Glutamatergic neuron (in vitro differentiated cells): ENCODE measurements at regions not wholly inside any gene's neighbourhood (a gene's known extent, or its start where the extent isn't known, plus 50 kb on each side); places are given as distances from the start of the nearest gene placed in this dataset.

Source experiments
- DNase-seq: peaks from one replicate; pipeline ENCODE4 v3.0.0; 2022
- H3K27ac Mint-ChIP-seq: one replicate; pipeline ENCODE4 v1.8.0; 2020; ENCODE audit warnings: mild to moderate bottlenecking, mixed read lengths, inconsistent platforms; ENCODE audit not compliant: unreplicated experiment
- H3K27me3 Mint-ChIP-seq: one replicate; pipeline ENCODE4 v1.8.0; 2020; ENCODE audit warnings: mild to moderate bottlenecking, moderate library complexity, mixed read lengths, inconsistent platforms; ENCODE audit not compliant: unreplicated experiment
- H3K36me3 Mint-ChIP-seq: one replicate; pipeline ENCODE4 v1.8.0; 2020; ENCODE audit warnings: mild to moderate bottlenecking, mixed read lengths, inconsistent platforms; ENCODE audit not compliant: unreplicated experiment
- H3K4me1 Mint-ChIP-seq: one replicate; pipeline ENCODE4 v1.8.0; 2020; ENCODE audit warnings: mild to moderate bottlenecking, low read depth, mixed read lengths, inconsistent platforms; ENCODE audit not compliant: unreplicated experiment
- H3K4me3 Mint-ChIP-seq: one replicate; pipeline ENCODE4 v1.8.0; 2020; ENCODE audit warnings: mild to moderate bottlenecking, mixed read lengths, inconsistent platforms; ENCODE audit not compliant: unreplicated experiment
- H3K9me3 Mint-ChIP-seq: one replicate; pipeline ENCODE4 v1.8.0; 2020; ENCODE audit warnings: mild to moderate bottlenecking, moderate library complexity, mixed read lengths, inconsistent platforms; ENCODE audit not compliant: unreplicated experiment
- CTCF ChIP-seq: fragments of 200-600 bp; sonication (generic); IDR thresholded peaks from one replicate; pipeline ENCODE4 v1.5.0; 2021; ENCODE audit not compliant: partially characterized antibody, unreplicated experiment

DNA sequence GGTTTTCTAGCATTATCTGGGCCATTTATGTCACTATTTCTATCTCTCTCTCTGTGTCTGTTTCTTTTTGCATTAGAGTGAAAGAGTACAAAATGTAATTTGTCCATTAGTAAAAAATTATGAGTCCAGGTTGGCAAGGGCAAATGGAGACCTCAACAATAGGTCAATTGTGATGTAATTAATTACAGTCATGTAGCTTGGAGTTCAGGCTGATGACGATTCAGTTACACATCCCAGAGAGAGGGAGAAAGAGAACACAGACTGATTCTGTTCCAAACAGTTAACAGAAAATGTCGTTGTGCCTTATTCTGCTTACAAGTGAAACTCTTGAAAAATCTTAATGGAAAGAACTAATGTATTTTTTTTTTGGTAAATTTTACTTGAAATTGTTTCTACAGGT is 83.3 kb downstream of the ATXN7L3B start:
- Mint-ChIP-seq H3K4me1 (no peaks in the 10 kb centered on the region), H3K9me3 (no peaks in the 10 kb centered on the region), H3K27ac (no peak overlapping the region), H3K27me3 (no peaks in the 10 kb centered on the region), H3K36me3 (no peaks in the 10 kb centered on the region), H3K4me3 (no peak overlapping the region)
- TF ChIP-seq CTCF: no peak
- no peak for DNase-seq

DNA sequence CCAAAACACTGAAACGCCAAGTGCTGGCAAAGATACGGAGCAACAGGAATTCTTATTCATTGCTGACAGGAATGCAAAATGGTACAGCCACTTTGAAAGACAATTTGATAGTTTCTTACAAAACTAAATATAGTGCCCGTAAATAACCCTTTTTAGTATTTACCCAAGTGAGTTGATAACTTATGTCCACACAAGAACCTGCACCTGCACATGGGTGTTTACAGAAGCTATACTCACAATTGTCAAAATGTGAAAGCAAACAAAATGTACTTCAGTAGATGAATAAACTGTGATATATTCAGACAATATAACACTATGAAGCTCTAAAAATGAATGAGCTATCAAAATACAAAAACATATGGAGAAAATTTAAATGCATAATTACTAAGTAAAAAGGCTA is 86.6 kb downstream of the ATXN7L3B start:
- Mint-ChIP-seq H3K27me3 (no peaks in the 10 kb centered on the region), H3K4me3 (no peak overlapping the region), H3K36me3 (no peaks in the 10 kb centered on the region), H3K27ac (no peak overlapping the region), H3K9me3 (no peaks in the 10 kb centered on the region), H3K4me1 (no peaks in the 10 kb centered on the region)
- TF ChIP-seq CTCF: no peak
- no peak for DNase-seq

DNA sequence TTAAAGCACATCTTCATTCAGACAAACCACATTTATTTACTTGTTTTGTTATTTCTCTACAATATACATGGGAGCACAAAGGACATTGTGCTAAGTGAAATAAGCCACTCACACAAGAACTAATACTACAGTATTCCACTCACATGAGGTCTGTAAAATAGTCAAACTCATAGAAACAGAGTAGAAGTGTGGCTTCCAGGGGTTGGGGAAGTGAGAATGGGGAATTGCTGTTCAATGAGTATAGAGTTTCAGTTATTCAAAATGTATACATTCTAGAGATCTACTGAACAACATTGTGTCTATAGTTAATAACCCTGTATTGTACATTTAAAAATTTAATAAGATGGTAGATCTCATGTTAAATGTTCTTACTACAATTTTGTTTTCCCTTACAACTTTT is 88.8 kb downstream of the ATXN7L3B start:
- TF ChIP-seq CTCF: no peak
- no peak for DNase-seq
- no peaks in the 10 kb centered on the region for H3K4me1 Mint-ChIP-seq
- no peaks in the 10 kb centered on the region for H3K36me3 Mint-ChIP-seq
- H3K4me3 Mint-ChIP-seq: no peak overlapping the region
- peaks cover 1% of the 10 kb centered on the region for H3K9me3 Mint-ChIP-seq
- H3K27me3 Mint-ChIP-seq: no peaks in the 10 kb centered on the region
- no peak overlapping the region for H3K27ac Mint-ChIP-seq

DNA sequence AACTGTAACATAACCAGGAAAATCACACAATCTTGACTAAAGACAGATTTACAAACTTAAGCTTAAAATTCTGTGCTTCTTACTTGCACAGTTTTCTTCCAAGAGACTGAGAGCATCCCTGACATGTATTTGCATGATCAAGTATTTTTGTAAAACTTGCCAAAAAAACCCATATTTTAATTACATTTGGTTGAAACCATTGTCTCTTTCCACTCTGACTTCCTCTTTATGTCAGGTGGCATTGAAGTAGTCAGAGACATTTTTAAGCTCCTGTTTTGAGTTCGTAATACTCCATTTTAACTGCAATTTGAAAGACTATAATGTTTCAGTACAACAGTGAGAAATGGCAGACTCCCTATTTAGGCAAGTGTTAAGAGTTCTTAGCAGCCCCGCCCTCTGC is 103.6 kb downstream of the ATXN7L3B start:
- Mint-ChIP-seq H3K27me3 (no peaks in the 10 kb centered on the region), H3K36me3 (no peaks in the 10 kb centered on the region), H3K9me3 (no peaks in the 10 kb centered on the region), H3K4me1 (no peaks in the 10 kb centered on the region), H3K4me3 (no peak overlapping the region), H3K27ac (no peak overlapping the region)
- no peak for DNase-seq
- no peak for TF ChIP-seq CTCF

DNA sequence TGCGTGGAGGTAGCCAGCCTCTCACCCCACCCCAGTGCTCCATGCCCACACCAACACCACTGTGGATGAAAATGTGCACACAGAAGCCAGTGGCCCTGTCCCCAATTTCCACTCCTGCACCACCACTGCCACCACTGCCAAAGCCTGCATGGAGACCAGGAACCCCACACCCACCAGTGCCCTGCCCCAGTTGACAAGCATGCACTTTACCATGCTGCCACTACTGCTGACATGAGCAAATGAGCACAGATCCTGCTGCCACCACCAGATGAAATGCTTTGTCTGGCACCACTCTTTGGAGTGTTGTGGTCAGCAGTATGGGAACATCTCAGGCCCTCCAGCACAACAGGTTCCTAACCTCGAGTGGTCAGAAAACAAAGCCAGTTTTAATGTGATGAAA is 104.1 kb downstream of the ATXN7L3B start:
- no peak overlapping the region for H3K4me3 Mint-ChIP-seq
- TF ChIP-seq CTCF: no peak
- no peaks in the 10 kb centered on the region for H3K9me3 Mint-ChIP-seq
- no peaks in the 10 kb centered on the region for H3K4me1 Mint-ChIP-seq
- H3K36me3 Mint-ChIP-seq: no peaks in the 10 kb centered on the region
- H3K27ac Mint-ChIP-seq: no peak overlapping the region
- no peak for DNase-seq
- H3K27me3 Mint-ChIP-seq: no peaks in the 10 kb centered on the region
